Natural killer cell (primary cell): ENCODE measurements at regions not wholly inside any gene's neighbourhood (a gene's known extent, or its start where the extent isn't known, plus 50 kb on each side); places are given as distances from the start of the nearest gene placed in this dataset.

ENCODE experiments used
- ATAC-seq, 3 donors: fragments of 150-1000 bp in 2 of 3; fragments of 200-7000 bp in 1 of 3; cut with Tn5 transposase; 1 replicate in 1 of 3; 2 replicates in 2 of 3; pipeline ENCODE4 v1.10.0; 2021; ENCODE audit warnings: mild to moderate bottlenecking in 2 of 3, moderate library complexity in 2 of 3
- DNase-seq, 2 donors: peaks; one replicate each; pipeline versions ENCODE4 v3.0.0 to v3.0.0-alpha.2; 2013 to 2021; ENCODE audit warnings: mixed read lengths in 1 of 2
- H3K27ac ChIP-seq: one replicate; pipeline ENCODE4 v1.5.1; 2013; ENCODE audit warnings: mild to moderate bottlenecking, low read length
- H3K27me3 ChIP-seq: one replicate; pipeline ENCODE4 v1.6.1; 2013; ENCODE audit warnings: low read length; ENCODE audit not compliant: control insufficient read depth, insufficient read depth
- H3K36me3 ChIP-seq: one replicate; pipeline ENCODE4 v1.6.1; 2013; ENCODE audit warnings: low read length; ENCODE audit not compliant: control insufficient read depth, insufficient read depth
- H3K4me1 ChIP-seq: one replicate; pipeline ENCODE4 v1.6.1; 2013; ENCODE audit warnings: low read length; ENCODE audit not compliant: control insufficient read depth, insufficient read depth
- H3K4me3 ChIP-seq: one replicate; pipeline ENCODE4 v1.5.1; 2013; ENCODE audit warnings: low read length
- H3K9me3 ChIP-seq: one replicate; pipeline ENCODE4 v1.6.1; 2013; ENCODE audit warnings: low read length; ENCODE audit not compliant: control insufficient read depth, insufficient read depth
- H3K27ac Mint-ChIP-seq, 2 donors: one replicate each; pipeline ENCODE4 v1.8.0; 2022; ENCODE audit warnings: mild to moderate bottlenecking in 2 of 2, mixed read lengths in 2 of 2, moderate library complexity in 1 of 2
- H3K27me3 Mint-ChIP-seq, 2 donors: one replicate each; pipeline ENCODE4 v1.8.0; 2022; ENCODE audit warnings: low read depth in 2 of 2, mixed read lengths in 2 of 2
- H3K36me3 Mint-ChIP-seq: one replicate; pipeline ENCODE4 v1.8.0; 2022; ENCODE audit warnings: mixed read lengths
- H3K4me1 Mint-ChIP-seq, 2 donors: one replicate each; pipeline ENCODE4 v1.8.0; 2022; ENCODE audit warnings: mixed read lengths in 2 of 2
- H3K4me3 Mint-ChIP-seq: one replicate; pipeline ENCODE4 v1.8.0; 2022; ENCODE audit warnings: mild to moderate bottlenecking, moderate library complexity, mixed read lengths
- H3K9me3 Mint-ChIP-seq, 2 donors: one replicate each; pipeline ENCODE4 v1.8.0; 2022; ENCODE audit warnings: mixed read lengths in 2 of 2
- CTCF ChIP-seq: fragments of 200-600 bp; IDR thresholded peaks from one replicate; pipeline ENCODE4 v1.8.0; 2022; ENCODE audit warnings: antibody characterized with exemption
- WGBS: methylation state at CpG from one replicate; pipeline ENCODE4 v1.1.7; 2013; ENCODE audit warnings: missing lambda C conversion rate; ENCODE audit not compliant: insufficient coverage; 5-methylcytosine and 5-hydroxymethylcytosine counted together
- intact Hi-C: fragments of 100-400 bp; cut with micrococcal nuclease; formaldehyde crosslinking; loops from one replicate; pipeline ENCODE4 v1.14.2; 2022

GRCh38 chr19:32124585-32124984 is 220.8 kb upstream of the ZNF507 start:
- Histone ChIP-seq H3K4me3 (no peak overlapping the region), H3K4me1 (no peaks in the 10 kb centered on the region), H3K36me3 (no peaks in the 10 kb centered on the region), H3K9me3 (peaks cover 3% of the 10 kb centered on the region), H3K27ac (no peak overlapping the region), H3K27me3 (no peaks in the 10 kb centered on the region)
- no peak for TF ChIP-seq CTCF
- Mint-ChIP-seq H3K36me3 (no peaks in the 10 kb centered on the region), H3K27me3 (no peaks in the 10 kb centered on the region), H3K27ac (no peak overlapping the region), H3K9me3 (no peaks in the 10 kb centered on the region), H3K4me1 (peaks cover 0 to 6% of the 10 kb centered on the region in 2 donors), H3K4me3 (no peak overlapping the region)
- DNase-seq, result no peak
- intact Hi-C loops, result no loop called here
- ATAC-seq, result no peak
- WGBS, result 91% methylated on average over 10 of the region's 10 CpGs

- no peak for DNase-seq
Measured at GRCh38 chr19:32129141-32129540, 216.3 kb upstream of the ZNF507 start.

GRCh38 chr19:32130332-32130731 is 215.1 kb upstream of the ZNF507 start:
- TF ChIP-seq CTCF, result no peak
- no peak overlapping the region for H3K4me3 ChIP-seq
- no peak overlapping the region for H3K27ac ChIP-seq
- ATAC-seq (no peak), DNase-seq (no peak)
- Mint-ChIP-seq H3K4me3 (no peak overlapping the region), H3K27ac (no peak overlapping the region), H3K27me3 (no peaks in the 10 kb centered on the region), H3K36me3 (no peaks in the 10 kb centered on the region), H3K9me3 (no peaks in the 10 kb centered on the region), H3K4me1 (peaks cover 0 to 6% of the 10 kb centered on the region in 2 donors)
- no peaks in the 10 kb centered on the region for H3K4me1 ChIP-seq
- 79% methylated on average over 6 of the region's 6 CpGs for WGBS
- no peaks in the 10 kb centered on the region for H3K36me3 ChIP-seq
- H3K27me3 ChIP-seq, result no peaks in the 10 kb centered on the region
- H3K9me3 ChIP-seq, result no peaks in the 10 kb centered on the region
- intact Hi-C loops, result no loop called here

More at GRCh38 chr19:32129141-32129540, 216.3 kb upstream of the ZNF507 start:
- Mint-ChIP-seq H3K4me1 (peaks cover 0 to 6% of the 10 kb centered on the region in 2 donors), H3K36me3 (no peaks in the 10 kb centered on the region), H3K27ac (no peak overlapping the region), H3K4me3 (no peak overlapping the region), H3K9me3 (no peaks in the 10 kb centered on the region), H3K27me3 (no peaks in the 10 kb centered on the region)
- H3K9me3 ChIP-seq, result no peaks in the 10 kb centered on the region
- no peaks in the 10 kb centered on the region for H3K36me3 ChIP-seq
- TF ChIP-seq CTCF, result no peak
- no peaks in the 10 kb centered on the region for H3K27me3 ChIP-seq
- H3K27ac ChIP-seq, result no peak overlapping the region
- 81% methylated on average over 10 of the region's 10 CpGs for WGBS
- H3K4me1 ChIP-seq, result no peaks in the 10 kb centered on the region
- intact Hi-C loops, result no loop called here
- H3K4me3 ChIP-seq, result no peak overlapping the region
- no peak for ATAC-seq

- Mint-ChIP-seq H3K9me3 (no peaks in the 10 kb centered on the region), H3K27me3 (no peaks in the 10 kb centered on the region), H3K4me1 (peaks cover 0 to 6% of the 10 kb centered on the region in 2 donors), H3K36me3 (no peaks in the 10 kb centered on the region), H3K27ac (no peak overlapping the region), H3K4me3 (no peak overlapping the region)
- no peaks in the 10 kb centered on the region for H3K9me3 ChIP-seq
- TF ChIP-seq CTCF, result no peak
- ATAC-seq (no peak), DNase-seq (no peak)
- H3K4me3 ChIP-seq, result no peak overlapping the region
- H3K27me3 ChIP-seq, result no peaks in the 10 kb centered on the region
- WGBS, result 78% methylated on average over 7 of the region's 8 CpGs
- intact Hi-C loops, result no loop called here
- H3K4me1 ChIP-seq, result no peaks in the 10 kb centered on the region
- no peak overlapping the region for H3K27ac ChIP-seq
- no peaks in the 10 kb centered on the region for H3K36me3 ChIP-seq
Measured at GRCh38 chr19:32131005-32131404, 214.4 kb upstream of the ZNF507 start.
